GM12892 (cell line): ENCODE measurements at regions not wholly inside any gene's neighbourhood (a gene's known extent, or its start where the extent isn't known, plus 50 kb on each side); places are given as distances from the start of the nearest gene placed in this dataset.

ENCODE experiments used
- DNase-seq: peaks from one replicate; pipeline ENCODE4 v3.0.0; 2011; ENCODE audit not compliant: insufficient read length
- FAIRE-seq: peaks from 2 replicates; lab custom pipeline; 2011; peaks lifted over from hg19 to GRCh38; lab: Jason Lieb, UNC
- POLR2A ChIP-seq: IDR thresholded peaks from 2 replicates; pipeline ENCODE4 v1.6.1; 2011; ENCODE audit warnings: low read depth, low read length, control low read depth
- POLR2AphosphoS5 ChIP-seq: IDR thresholded peaks from 2 replicates; pipeline ENCODE4 v1.6.1; 2011; ENCODE audit warnings: low read depth, low read length, control low read depth
- TAF1 ChIP-seq: IDR thresholded peaks from 2 replicates; pipeline ENCODE4 v1.6.1; 2011; ENCODE audit warnings: low read depth, mild to moderate bottlenecking, control low read depth, low read length, borderline replicate concordance

DNA sequence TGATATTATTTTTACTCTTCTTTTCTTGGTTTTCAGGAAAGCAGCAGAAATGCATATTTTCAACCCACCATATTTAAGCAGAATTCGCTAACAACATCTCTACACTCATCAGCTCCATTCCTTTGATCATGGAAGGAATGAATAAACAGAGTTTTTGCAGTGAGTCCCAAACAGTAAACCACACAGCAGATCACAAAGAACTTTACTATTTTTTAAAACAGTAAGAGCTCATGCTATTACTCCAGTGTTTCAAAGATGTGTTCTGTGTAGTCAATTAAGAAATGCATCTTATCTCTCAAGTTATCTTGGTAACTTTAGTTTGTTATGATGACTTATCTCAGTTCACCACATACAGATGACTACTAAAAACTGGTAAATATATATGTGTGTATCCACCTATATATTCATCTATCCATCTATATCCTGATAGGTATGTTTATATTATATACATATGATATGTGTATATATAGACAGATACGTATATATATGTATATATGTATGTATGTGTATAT, 843.5 kb downstream of the BCL11B start:
- no peak for FAIRE-seq
- no peak for DNase-seq

DNA sequence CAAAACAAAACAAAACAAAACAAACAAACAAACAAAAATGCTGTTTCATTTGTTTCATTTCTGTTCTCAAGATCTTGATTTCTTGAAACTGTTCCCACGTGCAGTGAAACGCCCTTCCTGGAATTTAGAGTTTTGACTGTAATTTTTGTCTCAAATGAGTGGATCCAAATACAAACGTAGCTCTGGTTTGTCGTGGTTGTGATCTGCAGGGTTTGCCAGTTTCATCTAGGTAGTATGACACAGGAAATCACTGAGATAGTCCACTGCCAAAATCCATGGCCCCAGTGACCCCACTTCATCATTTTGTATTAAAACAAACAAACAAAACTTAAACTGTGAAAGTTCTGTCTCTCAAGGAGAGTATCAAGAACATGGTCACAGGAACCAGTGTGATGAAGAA, 838.6 kb downstream of the BCL11B start:
- no peak for TF ChIP-seq POLR2AphosphoS5
- no peak for TF ChIP-seq POLR2A
- TF ChIP-seq TAF1, result no peak
- FAIRE-seq (peak; percentile 17), DNase-seq (no peak)

More for the DNA sequence above, 843.5 kb downstream of the BCL11B start:
- TF ChIP-seq POLR2AphosphoS5 (no peak), POLR2A (no peak)

- TF ChIP-seq POLR2AphosphoS5, result no peak
- no peak for TF ChIP-seq POLR2A
- no peak for TF ChIP-seq TAF1
- no peak for FAIRE-seq
- no peak for DNase-seq
These were observed 834.9 kb downstream of the BCL11B start for GRCh38 chr14:98437113-98437512.

- no peak for TF ChIP-seq TAF1
- TF ChIP-seq POLR2AphosphoS5, result no peak
- TF ChIP-seq POLR2A, result no peak
- DNase-seq (no peak), FAIRE-seq (no peak)
These were observed 827.9 kb downstream of the BCL11B start for GRCh38 chr14:98444077-98444476.

- DNase-seq, result no peak
- TF ChIP-seq POLR2A (no peak), POLR2AphosphoS5 (no peak), TAF1 (no peak)
- no peak for FAIRE-seq
These were observed 826.3 kb downstream of the BCL11B start for GRCh38 chr14:98445718-98446117.

DNA sequence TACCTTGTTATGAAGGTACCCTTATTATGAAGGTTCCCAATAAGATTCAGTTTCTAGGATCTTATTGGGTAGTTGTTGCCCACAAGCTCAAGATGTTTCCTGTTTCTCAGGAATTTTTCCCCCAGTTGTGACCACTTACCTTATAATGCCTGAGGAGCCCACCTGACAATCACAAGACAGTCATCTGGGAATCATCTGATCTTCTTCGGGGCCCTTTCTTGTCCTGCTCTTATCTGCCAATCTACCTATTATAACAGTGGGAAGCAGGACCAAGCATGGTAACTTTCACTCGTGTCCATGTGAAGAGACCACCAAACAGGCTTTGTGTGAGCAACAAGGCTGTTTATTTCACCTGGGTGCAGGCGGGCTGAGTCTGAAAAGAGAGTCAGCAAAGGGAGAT, 825.5 kb downstream of the BCL11B start:
- TF ChIP-seq POLR2A, result no peak
- TF ChIP-seq TAF1, result no peak
- no peak for TF ChIP-seq POLR2AphosphoS5
- no peak for FAIRE-seq
- DNase-seq, result no peak

DNA sequence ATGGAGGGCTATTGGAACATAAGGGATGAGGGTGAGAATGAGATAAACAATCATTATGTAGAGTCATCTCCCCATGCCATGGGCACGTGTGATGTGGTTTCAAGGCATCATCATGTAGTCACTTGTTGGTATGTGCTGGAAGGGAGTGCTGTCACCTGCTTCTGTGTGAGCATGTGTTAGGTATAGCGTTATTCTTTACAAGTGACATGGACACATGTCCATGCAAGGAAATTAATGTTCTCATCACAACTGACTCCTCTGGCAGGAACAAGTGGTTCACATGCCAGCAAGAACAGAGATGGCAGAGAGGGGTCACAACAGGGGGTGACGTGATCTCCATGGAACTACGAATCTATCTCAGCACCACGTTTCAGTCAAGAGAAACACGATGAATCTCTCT, 815.8 kb downstream of the BCL11B start:
- TF ChIP-seq POLR2AphosphoS5 (no peak), TAF1 (no peak), POLR2A (no peak)
- DNase-seq (no peak), FAIRE-seq (no peak)

GRCh38 chr14:98458702-98459101, 813.3 kb downstream of the BCL11B start:
- TF ChIP-seq POLR2A, result no peak
- no peak for TF ChIP-seq POLR2AphosphoS5
- TF ChIP-seq TAF1, result no peak
- FAIRE-seq, result no peak
- DNase-seq, result no peak

- DNase-seq (no peak), FAIRE-seq (no peak)
- TF ChIP-seq TAF1 (no peak), POLR2A (no peak), POLR2AphosphoS5 (no peak)
These were observed 809.1 kb downstream of the BCL11B start for GRCh38 chr14:98462908-98463307.

DNA sequence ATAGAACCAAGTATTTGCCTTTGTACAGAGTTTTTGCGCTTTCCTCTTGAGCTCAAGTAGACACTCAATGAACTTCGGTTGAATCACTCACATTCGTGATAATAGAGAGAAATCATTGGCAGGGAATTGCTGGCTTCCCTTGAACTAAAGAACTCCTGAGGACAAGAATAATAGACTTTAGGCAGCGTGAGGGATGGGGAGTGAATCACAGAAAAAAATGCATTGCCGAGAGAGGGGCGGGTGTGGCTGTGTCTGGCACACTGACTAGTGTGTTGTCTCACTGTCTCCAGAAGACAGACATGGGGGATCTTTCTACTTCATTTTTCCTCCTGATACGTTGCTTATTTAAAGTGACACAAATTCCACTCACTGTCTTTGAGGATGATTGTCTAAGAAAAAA, 805.2 kb downstream of the BCL11B start:
- no peak for DNase-seq
- FAIRE-seq, result no peak
- TF ChIP-seq POLR2A (no peak), TAF1 (no peak), POLR2AphosphoS5 (no peak)

- no peak for DNase-seq
- no peak for FAIRE-seq
- TF ChIP-seq TAF1, result no peak
- no peak for TF ChIP-seq POLR2A
- TF ChIP-seq POLR2AphosphoS5, result no peak
These were observed 801.3 kb downstream of the BCL11B start for GRCh38 chr14:98470663-98471062.

- no peak for DNase-seq
- FAIRE-seq, result no peak
- no peak for TF ChIP-seq POLR2AphosphoS5
- no peak for TF ChIP-seq POLR2A
- TF ChIP-seq TAF1, result no peak
These were observed 797.1 kb downstream of the BCL11B start for GRCh38 chr14:98474900-98475299.

DNA sequence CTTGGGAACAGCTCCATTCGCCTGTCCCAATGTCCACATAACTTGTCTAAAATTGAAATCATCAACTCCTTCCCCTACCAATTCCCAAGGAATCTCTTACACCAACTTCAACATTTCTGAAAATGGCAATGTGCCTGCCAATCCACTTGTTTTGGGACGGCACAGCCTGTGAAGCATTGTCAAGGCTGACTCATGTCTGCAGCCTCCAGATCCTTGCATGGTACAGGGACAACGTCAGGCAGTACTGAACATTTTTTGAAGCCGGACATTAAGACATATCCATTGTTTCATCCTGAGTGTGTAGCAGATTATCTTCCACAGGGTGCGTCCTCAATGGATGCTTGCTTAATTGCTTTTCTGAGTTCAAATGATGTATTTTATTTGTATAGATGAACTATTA, 794.1 kb downstream of the BCL11B start:
- TF ChIP-seq TAF1, result no peak
- TF ChIP-seq POLR2A, result no peak
- TF ChIP-seq POLR2AphosphoS5, result no peak
- FAIRE-seq (no peak), DNase-seq (no peak)
